HG02981 (cell line): ENCODE measurements at regions not wholly inside any gene's neighbourhood (a gene's known extent, or its start where the extent isn't known, plus 50 kb on each side); places are given as distances from the start of the nearest gene placed in this dataset.

Experiments
- ATAC-seq: cut with Tn5 transposase; IDR thresholded peaks from one replicate; pipeline ENCODE4 v1.9.1; 2021; ENCODE audit warnings: mild to moderate bottlenecking, moderate library complexity; ENCODE audit not compliant: unreplicated experiment

- no peak for ATAC-seq
These were observed 88.2 kb downstream of the TMA16 start for GRCh38 chr4:163582703-163583102.

- ATAC-seq = peak; percentile 47
These were observed 93.4 kb downstream of the TMA16 start for GRCh38 chr4:163587867-163588266.

- ATAC-seq = no peak
These were observed 94.0 kb downstream of the TMA16 start for GRCh38 chr4:163588532-163588931.

- peak; percentile 40 for ATAC-seq
These were observed 95.6 kb downstream of the TMA16 start for GRCh38 chr4:163590103-163590502.

- peak; percentile 1 for ATAC-seq
These were observed 96.3 kb downstream of the TMA16 start for GRCh38 chr4:163590619-163591264.

- peak; percentile 73 for ATAC-seq
These were observed 97.1 kb downstream of the TMA16 start for GRCh38 chr4:163591614-163592020.

GRCh38 chr4:163592212-163592611, 97.7 kb downstream of the TMA16 start:
- no peak for ATAC-seq

GRCh38 chr4:163595580-163595979, 101.1 kb downstream of the TMA16 start:
- no peak for ATAC-seq

- peak; percentile 51 for ATAC-seq
These were observed 103.5 kb downstream of the TMA16 start for GRCh38 chr4:163598028-163598427.

GRCh38 chr4:163598489-163598888, 104.0 kb downstream of the TMA16 start:
- ATAC-seq = no peak

GRCh38 chr4:163600727-163601126, 106.2 kb downstream of the TMA16 start:
- ATAC-seq = no peak

- no peak for ATAC-seq
These were observed 108.8 kb downstream of the TMA16 start for GRCh38 chr4:163603257-163603656.

- no peak for ATAC-seq
These were observed 112.6 kb downstream of the TMA16 start for GRCh38 chr4:163606896-163607691.

- no peak for ATAC-seq
These were observed 114.5 kb downstream of the TMA16 start for GRCh38 chr4:163609019-163609418.

GRCh38 chr4:163610648-163611047, 116.2 kb downstream of the TMA16 start:
- no peak for ATAC-seq

- no peak for ATAC-seq
These were observed 116.7 kb downstream of the TMA16 start for GRCh38 chr4:163611182-163611581.

- ATAC-seq = peak; percentile 75
These were observed 117.4 kb downstream of the TMA16 start for GRCh38 chr4:163611784-163612445.

- no peak for ATAC-seq
These were observed 118.3 kb downstream of the TMA16 start for GRCh38 chr4:163612762-163613161.

- no peak for ATAC-seq
These were observed 118.9 kb downstream of the TMA16 start for GRCh38 chr4:163613383-163613782.

GRCh38 chr4:163614866-163615265, 120.4 kb downstream of the TMA16 start:
- ATAC-seq = no peak

GRCh38 chr4:163618845-163619244, 124.4 kb downstream of the TMA16 start:
- ATAC-seq = no peak

- ATAC-seq = no peak
These were observed 126.2 kb downstream of the TMA16 start for GRCh38 chr4:163620738-163621137.
